OCI-LY1 (cell line): ENCODE measurements at regions not wholly inside any gene's neighbourhood (a gene's known extent, or its start where the extent isn't known, plus 50 kb on each side); places are given as distances from the start of the nearest gene placed in this dataset.

Experiments
- H2AFZ ChIP-seq: fragments of 200-600 bp; sonication (generic), shearing (Covaris generic); 2 replicates; pipeline ENCODE4 v1.6.0; 2014; ENCODE audit warnings: antibody characterized with exemption, mild to moderate bottlenecking, low read length
- H3F3A ChIP-seq: fragments of 200-600 bp; sonication (generic), shearing (Covaris generic); 2 replicates; pipeline ENCODE4 v1.6.0; 2014; ENCODE audit warnings: mild to moderate bottlenecking, antibody characterized with exemption, low read length, moderate library complexity; ENCODE audit not compliant: insufficient read depth
- H3K27ac ChIP-seq: fragments of 200-600 bp; sonication (generic); 2 replicates; pipeline ENCODE4 v1.5.1; 2014; ENCODE audit warnings: low read length, mixed run types, mild to moderate bottlenecking, low read depth; ENCODE audit not compliant: poor library complexity, severe bottlenecking
- H3K27me3 ChIP-seq: fragments of 200-600 bp; sonication (generic); 2 replicates; pipeline ENCODE4 v1.6.0; 2014; ENCODE audit warnings: antibody characterized with exemption, mild to moderate bottlenecking, low read length, moderate library complexity; ENCODE audit not compliant: insufficient read depth
- H3K36me3 ChIP-seq: fragments of 200-600 bp; sonication (generic); 2 replicates; pipeline ENCODE4 v1.6.1; 2014; ENCODE audit warnings: mild to moderate bottlenecking, antibody characterized with exemption, low read length, moderate library complexity, mixed read lengths; ENCODE audit not compliant: insufficient read depth
- H3K4me1 ChIP-seq: fragments of 200-600 bp; sonication (generic); 2 replicates; pipeline ENCODE4 v1.5.1; 2014; ENCODE audit warnings: mild to moderate bottlenecking, low read length, moderate library complexity; ENCODE audit not compliant: insufficient read depth, severe bottlenecking
- H3K4me2 ChIP-seq: fragments of 200-600 bp; sonication (generic), shearing (Covaris generic); 2 replicates; pipeline ENCODE4 v1.6.1; 2014; ENCODE audit warnings: low read length
- H3K4me3 ChIP-seq: fragments of 200-600 bp; sonication (generic); 2 replicates; pipeline ENCODE4 v1.5.1; 2014; ENCODE audit warnings: low read length, low read depth, mild to moderate bottlenecking, mixed read lengths; ENCODE audit not compliant: poor library complexity, severe bottlenecking
- H3K79me2 ChIP-seq: fragments of 200-600 bp; shearing (Covaris generic); 2 replicates; pipeline ENCODE4 v1.6.1; 2016; ENCODE audit warnings: mixed run types, low read length, mixed read lengths; ENCODE audit not compliant: insufficient read depth
- H3K9ac ChIP-seq: fragments of 200-600 bp; sonication (generic), shearing (Covaris generic); 2 replicates; pipeline ENCODE4 v1.6.1; 2014; ENCODE audit warnings: mild to moderate bottlenecking, low read length, mixed read lengths
- H3K9me2 ChIP-seq: fragments of 200-600 bp; sonication (generic), shearing (Covaris generic); 2 replicates; pipeline ENCODE4 v1.6.1; 2014; ENCODE audit warnings: low read depth, mild to moderate bottlenecking, low read length, mixed read lengths
- H3K9me3 ChIP-seq: fragments of 200-600 bp; shearing (Covaris generic); 2 replicates; pipeline ENCODE4 v1.6.1; 2014; ENCODE audit warnings: low read length, mixed read lengths
- H4K20me1 ChIP-seq: fragments of 200-600 bp; sonication (generic), shearing (Covaris generic); 2 replicates; pipeline ENCODE4 v1.6.0; 2016; ENCODE audit warnings: mild to moderate bottlenecking, low read length; ENCODE audit not compliant: insufficient read depth
- EZH2 ChIP-seq: fragments of 200-600 bp; sonication (generic), shearing (Covaris generic); IDR thresholded peaks from 2 replicates; pipeline ENCODE4 v1.8.0; 2017; ENCODE audit warnings: borderline replicate concordance, mixed run types, mild to moderate bottlenecking, antibody characterized with exemption, low read length, moderate library complexity, mixed read lengths
- TF ChIP-seq, protein P1 (sequence below): fragments of 200-600 bp; sonication (generic), shearing (Covaris generic); IDR thresholded peaks from 2 replicates; pipeline ENCODE4 v1.5.1; 2017; ENCODE audit warnings: mild to moderate bottlenecking, antibody characterized with exemption, low read length, moderate library complexity, mixed read lengths

DNA sequence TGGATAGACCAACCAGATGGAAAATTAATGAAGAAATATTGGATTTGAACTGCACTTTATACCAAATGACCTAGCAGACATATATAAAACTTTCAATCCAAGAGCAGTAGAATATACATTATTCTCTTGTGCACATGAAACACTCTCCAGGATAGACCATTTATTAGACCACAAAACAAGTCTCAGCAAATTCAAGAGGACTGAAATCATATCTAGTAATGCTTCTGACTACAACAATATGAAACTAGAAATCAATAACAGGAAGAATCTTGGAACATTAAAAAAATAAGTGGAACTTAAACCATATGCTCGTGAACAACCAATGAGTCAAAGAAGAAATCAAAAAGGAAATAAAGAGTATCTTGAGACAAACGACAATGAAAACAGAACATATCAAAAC, 150.0 kb upstream of the CD180 start:
- no peaks in the 10 kb centered on the region for H3K9me2 ChIP-seq
- TF ChIP-seq, protein P1, sequence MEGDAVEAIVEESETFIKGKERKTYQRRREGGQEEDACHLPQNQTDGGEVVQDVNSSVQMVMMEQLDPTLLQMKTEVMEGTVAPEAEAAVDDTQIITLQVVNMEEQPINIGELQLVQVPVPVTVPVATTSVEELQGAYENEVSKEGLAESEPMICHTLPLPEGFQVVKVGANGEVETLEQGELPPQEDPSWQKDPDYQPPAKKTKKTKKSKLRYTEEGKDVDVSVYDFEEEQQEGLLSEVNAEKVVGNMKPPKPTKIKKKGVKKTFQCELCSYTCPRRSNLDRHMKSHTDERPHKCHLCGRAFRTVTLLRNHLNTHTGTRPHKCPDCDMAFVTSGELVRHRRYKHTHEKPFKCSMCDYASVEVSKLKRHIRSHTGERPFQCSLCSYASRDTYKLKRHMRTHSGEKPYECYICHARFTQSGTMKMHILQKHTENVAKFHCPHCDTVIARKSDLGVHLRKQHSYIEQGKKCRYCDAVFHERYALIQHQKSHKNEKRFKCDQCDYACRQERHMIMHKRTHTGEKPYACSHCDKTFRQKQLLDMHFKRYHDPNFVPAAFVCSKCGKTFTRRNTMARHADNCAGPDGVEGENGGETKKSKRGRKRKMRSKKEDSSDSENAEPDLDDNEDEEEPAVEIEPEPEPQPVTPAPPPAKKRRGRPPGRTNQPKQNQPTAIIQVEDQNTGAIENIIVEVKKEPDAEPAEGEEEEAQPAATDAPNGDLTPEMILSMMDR = no peak
- TF ChIP-seq EZH2 = no peak
- no peak overlapping the region for H2AFZ ChIP-seq
- H3K79me2 ChIP-seq = no peaks in the 10 kb centered on the region
- H3K27ac ChIP-seq = no peak overlapping the region
- no peak overlapping the region for H3K9ac ChIP-seq
- H3K36me3 ChIP-seq = no peaks in the 10 kb centered on the region
- H3K27me3 ChIP-seq = no peaks in the 10 kb centered on the region
- no peaks in the 10 kb centered on the region for H3F3A ChIP-seq
- H3K4me2 ChIP-seq = no peak overlapping the region
- H3K9me3 ChIP-seq = no peaks in the 10 kb centered on the region
- no peaks in the 10 kb centered on the region for H3K4me1 ChIP-seq
- no peaks in the 10 kb centered on the region for H4K20me1 ChIP-seq
- no peak overlapping the region for H3K4me3 ChIP-seq

DNA sequence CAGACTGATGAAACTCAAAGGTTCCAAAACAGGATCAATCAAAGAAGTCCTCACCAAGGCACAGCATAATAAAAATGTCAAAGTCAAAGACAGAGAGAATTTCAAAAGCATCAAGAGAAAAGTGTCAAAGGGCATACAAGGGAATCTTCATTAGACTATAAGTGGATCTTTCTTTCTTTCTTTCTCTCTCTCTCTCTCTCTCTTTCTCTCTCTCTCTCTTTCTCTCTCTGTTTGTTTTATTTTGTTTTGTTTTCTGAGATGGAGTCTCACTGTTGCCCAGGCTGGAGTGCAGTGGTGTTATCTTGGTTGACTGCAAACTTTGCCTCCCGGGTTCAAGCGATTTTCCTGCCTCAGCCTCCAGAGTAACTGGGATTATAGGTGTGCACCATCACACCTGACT, 148.3 kb upstream of the CD180 start:
- Histone ChIP-seq H3K4me1 (no peaks in the 10 kb centered on the region), H3K4me3 (no peak overlapping the region), H3K9me2 (no peaks in the 10 kb centered on the region), H3K27ac (no peak overlapping the region), H3K27me3 (no peaks in the 10 kb centered on the region), H2AFZ (no peak overlapping the region), H3K9ac (no peak overlapping the region), H3K36me3 (no peaks in the 10 kb centered on the region), H3K4me2 (no peak overlapping the region), H4K20me1 (no peaks in the 10 kb centered on the region), H3K9me3 (no peaks in the 10 kb centered on the region), H3F3A (no peaks in the 10 kb centered on the region), H3K79me2 (no peaks in the 10 kb centered on the region)
- TF ChIP-seq EZH2 = no peak
- TF ChIP-seq, protein P1 = no peak

DNA sequence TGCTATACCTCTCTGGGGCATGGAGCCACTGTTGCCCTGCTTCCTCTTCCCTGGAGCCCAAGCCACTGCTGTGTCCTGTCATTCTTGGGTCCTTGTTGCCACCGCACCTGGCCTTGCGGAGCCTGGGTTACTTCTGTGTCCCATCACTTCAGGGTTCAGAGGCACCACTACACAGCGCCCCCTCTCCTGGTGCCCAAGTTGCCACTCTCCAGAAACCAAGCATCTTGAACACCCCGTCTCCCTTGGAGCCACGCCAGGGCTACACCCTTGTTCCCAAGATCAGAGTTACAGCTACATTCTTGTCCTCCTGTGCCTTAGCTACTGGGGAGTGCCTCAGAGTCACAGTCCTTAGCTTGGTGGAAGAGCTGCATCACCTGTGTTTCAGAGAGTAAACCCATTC, 147.2 kb upstream of the CD180 start:
- Histone ChIP-seq H4K20me1 (no peaks in the 10 kb centered on the region), H3F3A (no peaks in the 10 kb centered on the region), H3K4me3 (no peak overlapping the region), H3K36me3 (no peaks in the 10 kb centered on the region), H3K9ac (no peak overlapping the region), H3K4me1 (no peaks in the 10 kb centered on the region), H3K4me2 (no peak overlapping the region), H3K9me3 (no peaks in the 10 kb centered on the region), H3K79me2 (no peaks in the 10 kb centered on the region), H2AFZ (no peak overlapping the region), H3K9me2 (no peaks in the 10 kb centered on the region), H3K27me3 (no peaks in the 10 kb centered on the region), H3K27ac (no peak overlapping the region)
- no peak for TF ChIP-seq EZH2
- TF ChIP-seq, protein P1 = no peak
